Transverse colon (tissue), 4 donors: ENCODE measurements at regions not wholly inside any gene's neighbourhood (a gene's known extent, or its start where the extent isn't known, plus 50 kb on each side); places are given as distances from the start of the nearest gene placed in this dataset.

Experiments
- DNase-seq: peaks from one replicate; pipeline ENCODE4 v3.0.0-alpha.2; 2019
- H3K27ac ChIP-seq, 4 donors: fragments of 200-600 bp; sonication (generic); 2 replicates each; pipeline ENCODE4 v1.5.1; 2016 to 2018; ENCODE audit warnings: inconsistent platforms in 4 of 4
- H3K27me3 ChIP-seq: fragments of 200-600 bp; sonication (generic); 2 replicates; pipeline ENCODE4 v1.5.1; 2017; ENCODE audit warnings: inconsistent platforms
- H3K36me3 ChIP-seq, 4 donors: fragments of 200-600 bp; sonication (generic); 2 replicates each; pipeline ENCODE4 v1.5.1; 2017 to 2019; ENCODE audit warnings: inconsistent platforms in 4 of 4
- H3K4me1 ChIP-seq, 4 donors: fragments of 200-600 bp; sonication (generic); 2 replicates each; pipeline ENCODE4 v1.5.1; 2017 to 2020; ENCODE audit warnings: inconsistent platforms in 4 of 4
- H3K4me3 ChIP-seq, 4 donors: fragments of 200-600 bp; sonication (generic); 1 replicate in 1 of 4; 2 replicates in 3 of 4; pipeline versions ENCODE4 v1.5.1 to v1.6.1; 2017 to 2019; ENCODE audit warnings: inconsistent platforms in 4 of 4
- H3K9me3 ChIP-seq, 2 donors: fragments of 200-600 bp; sonication (generic); 2 replicates each; pipeline ENCODE4 v1.5.1; 2017 to 2019; ENCODE audit warnings: inconsistent platforms in 2 of 2
- CTCF ChIP-seq, 5 experiments: fragments of 200-600 bp in 3 of 5; fragments of 450-650 bp in 2 of 5; sonication (generic) in 3 of 5; IDR thresholded peaks; 1 replicate in 2 of 5; 2 replicates in 3 of 5; pipeline ENCODE4 v1.5.1; 2016 to 2017; ENCODE audit warnings: antibody characterized with exemption in 5 of 5, inconsistent platforms in 3 of 5, mild to moderate bottlenecking in 2 of 5, moderate library complexity in 1 of 5
- EP300 ChIP-seq: sonication (generic); formaldehyde crosslinking; IDR thresholded peaks from one replicate; pipeline ENCODE4 v1.6.1; 2017; ENCODE audit warnings: antibody characterized with exemption, low read depth
- POLR2A ChIP-seq: fragments of 450-650 bp; IDR thresholded peaks from one replicate; pipeline ENCODE4 v1.6.1; 2016; ENCODE audit warnings: antibody characterized with exemption, mild to moderate bottlenecking, moderate library complexity
- POLR2AphosphoS5 ChIP-seq, 3 donors: sonication (generic); formaldehyde crosslinking; IDR thresholded peaks; one replicate each; pipeline ENCODE4 v1.6.1; 2016; ENCODE audit warnings: antibody characterized with exemption in 3 of 3
- WGBS, 2 donors: methylation state at CpG; one replicate each; pipeline ENCODE4 v1.1.5; 2018; ENCODE audit warnings: low coverage in 1 of 2; 5-methylcytosine and 5-hydroxymethylcytosine counted together
- in situ Hi-C, 4 donors: fragments of 200-750 bp; cut with MboI; loops; one replicate each; pipeline versions ENCODE4 v1.15.0 to v1.15.1; 2017; ENCODE audit warnings: low sequenced_read_pairs in 3 of 4, low pct_ligation_motif_present in 1 of 4, low pct_unique_long_range_greater_than_20kb in 1 of 4
- intact Hi-C: fragments of 100-400 bp; cut with DNase I; formaldehyde crosslinking; loops from one replicate; pipeline ENCODE4 v1.15.1; 2023; ENCODE audit warnings: low total_unique reads

DNA sequence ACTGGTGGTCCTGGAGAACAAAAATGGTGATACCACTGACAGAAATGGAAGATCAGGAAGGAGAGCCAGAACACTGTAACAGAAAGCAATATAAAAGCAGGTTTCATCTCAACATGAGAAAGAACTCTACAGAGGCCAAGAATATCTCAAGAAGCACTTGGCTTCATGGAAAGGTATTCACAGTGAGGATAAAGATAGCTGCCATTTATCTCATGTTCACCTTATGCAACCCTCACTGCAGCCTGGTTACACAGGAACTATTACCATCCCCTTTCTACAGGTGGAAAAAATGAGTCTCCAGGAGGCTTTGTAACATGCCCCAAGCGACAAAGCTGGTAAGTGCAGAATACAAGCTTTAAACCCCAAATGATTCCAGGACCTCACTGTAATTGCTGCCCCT lies 606.1 kb upstream of the CADM1 start:
- H3K4me3 ChIP-seq = no peak overlapping the region
- WGBS, 2 donors = 86 to 100% methylated on average over 1 of the region's 1 CpG
- DNase-seq = no peak
- in situ Hi-C loops = no loop called here
- H3K36me3 ChIP-seq = no peaks in the 10 kb centered on the region
- TF ChIP-seq POLR2A = no peak
- no peak for TF ChIP-seq POLR2AphosphoS5 (IDR thresholded peaks at IDR 0.05)
- TF ChIP-seq CTCF (IDR thresholded peaks at IDR 0.05) = no peak
- no peak for TF ChIP-seq EP300
- no peaks in the 10 kb centered on the region for H3K4me1 ChIP-seq
- peaks cover 0 to 5% of the 10 kb centered on the region in 2 donors for H3K9me3 ChIP-seq
- no peak overlapping the region for H3K27ac ChIP-seq
- no peaks in the 10 kb centered on the region for H3K27me3 ChIP-seq
- intact Hi-C loops = no loop called here

DNA sequence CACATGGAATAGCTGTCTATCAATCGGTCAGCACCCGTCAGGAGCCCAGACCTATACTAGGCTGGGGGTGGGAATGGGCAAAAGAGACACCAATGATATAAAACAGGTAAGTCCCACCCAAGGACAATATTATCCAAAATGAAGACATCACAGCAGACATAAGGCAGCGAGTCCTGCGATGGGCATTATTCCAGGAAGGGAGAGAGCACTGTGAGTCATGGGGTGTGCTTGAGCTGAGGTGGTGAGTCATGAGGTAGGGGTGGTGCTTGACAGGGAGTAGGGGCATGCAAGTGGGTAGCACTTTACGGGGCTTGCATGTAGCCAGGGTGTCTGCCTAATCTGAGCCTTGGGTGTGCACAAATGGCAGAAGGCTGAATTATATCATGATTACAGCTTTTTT lies 605.0 kb upstream of the CADM1 start:
- no peak for DNase-seq
- no peaks in the 10 kb centered on the region for H3K36me3 ChIP-seq
- peaks cover 0 to 5% of the 10 kb centered on the region in 2 donors for H3K9me3 ChIP-seq
- whole genome bisulfite sequencing, 2 donors = 55 to 83% methylated on average over 2 to 5 of the region's 5 CpGs
- H3K4me1 ChIP-seq = no peaks in the 10 kb centered on the region
- H3K4me3 ChIP-seq = no peak overlapping the region
- no peak for TF ChIP-seq POLR2A
- no peak for TF ChIP-seq POLR2AphosphoS5 (IDR thresholded peaks at IDR 0.05)
- TF ChIP-seq EP300 = no peak
- H3K27me3 ChIP-seq = no peaks in the 10 kb centered on the region
- intact Hi-C loops = no loop called here
- in situ Hi-C loops = no loop called here
- H3K27ac ChIP-seq = no peak overlapping the region

- H3K4me3 ChIP-seq = no peak overlapping the region
- WGBS, 2 donors = 72 to 79% methylated on average over 2 of the region's 2 CpGs
- no peaks in the 10 kb centered on the region for H3K4me1 ChIP-seq
- in situ Hi-C loops (no loop called here), intact Hi-C loops (no loop called here)
- no peaks in the 10 kb centered on the region for H3K9me3 ChIP-seq
- H3K27me3 ChIP-seq = no peaks in the 10 kb centered on the region
- H3K36me3 ChIP-seq = no peaks in the 10 kb centered on the region
- no peak overlapping the region for H3K27ac ChIP-seq
- TF ChIP-seq CTCF (IDR thresholded peaks at IDR 0.05) (no peak), POLR2AphosphoS5 (IDR thresholded peaks at IDR 0.05) (no peak), POLR2A (no peak), EP300 (no peak)
- no peak for DNase-seq
Observed at GRCh38 chr11:116108161-116108560, 603.9 kb upstream of the CADM1 start.

DNA sequence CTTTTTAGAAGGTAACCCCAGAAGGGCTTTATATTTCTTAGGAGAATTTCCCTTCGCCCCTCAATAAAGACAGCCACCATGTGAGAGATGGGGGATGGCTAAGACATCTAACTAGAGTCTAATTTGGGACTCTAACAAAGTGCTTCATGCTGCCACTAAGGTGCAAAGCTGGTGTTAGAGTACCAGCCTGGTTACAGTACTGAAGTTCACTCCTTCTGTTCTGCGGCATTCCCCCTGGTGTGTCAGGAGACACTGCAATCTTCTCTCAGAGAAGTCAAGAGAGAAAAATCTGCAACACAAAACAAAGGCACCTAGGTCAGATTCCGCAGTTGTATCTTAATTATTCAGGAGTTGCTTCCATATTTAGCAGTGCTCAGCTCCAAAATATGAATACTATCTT lies 603.0 kb upstream of the CADM1 start:
- no peak overlapping the region for H3K4me3 ChIP-seq
- no peaks in the 10 kb centered on the region for H3K9me3 ChIP-seq
- H3K27ac ChIP-seq = no peak overlapping the region
- intact Hi-C loops = no loop called here
- DNase-seq = no peak
- no peaks in the 10 kb centered on the region for H3K36me3 ChIP-seq
- 73 to 79% methylated on average over 2 to 3 of the region's 3 CpGs for WGBS, 2 donors
- in situ Hi-C loops = no loop called here
- no peaks in the 10 kb centered on the region for H3K4me1 ChIP-seq
- H3K27me3 ChIP-seq = no peaks in the 10 kb centered on the region
- TF ChIP-seq POLR2AphosphoS5 (IDR thresholded peaks at IDR 0.05) (no peak), POLR2A (no peak), CTCF (IDR thresholded peaks at IDR 0.05) (no peak), EP300 (no peak)

GRCh38 chr11:116104498-116105174 lies 600.4 kb upstream of the CADM1 start:
- Histone ChIP-seq H3K27ac (no peak overlapping the region), H3K4me3 (no peak overlapping the region), H3K9me3 (no peaks in the 10 kb centered on the region), H3K4me1 (no peaks in the 10 kb centered on the region), H3K27me3 (no peaks in the 10 kb centered on the region), H3K36me3 (no peaks in the 10 kb centered on the region)
- WGBS, 2 donors = 78 to 100% methylated on average over 2 to 4 of the region's 4 CpGs
- in situ Hi-C loops (no loop called here), intact Hi-C loops (loop anchor here (1.0 kb wide), 1 partner anchor 28 kb away; no protein-coding TSS in a partner anchor)
- no peak for DNase-seq
- TF ChIP-seq EP300 (no peak), POLR2AphosphoS5 (IDR thresholded peaks at IDR 0.05) (no peak), CTCF (IDR thresholded peaks at IDR 0.05) (no peak), POLR2A (no peak)
